ENCODE measurements at regions not wholly inside any gene's neighbourhood (a gene's known extent, or its start where the extent isn't known, plus 50 kb on each side); places are given as distances from the start of the nearest gene placed in this dataset.
A peak's percentile ranks its signal among the peaks of the same experiment; 100 is the strongest.

DNA sequence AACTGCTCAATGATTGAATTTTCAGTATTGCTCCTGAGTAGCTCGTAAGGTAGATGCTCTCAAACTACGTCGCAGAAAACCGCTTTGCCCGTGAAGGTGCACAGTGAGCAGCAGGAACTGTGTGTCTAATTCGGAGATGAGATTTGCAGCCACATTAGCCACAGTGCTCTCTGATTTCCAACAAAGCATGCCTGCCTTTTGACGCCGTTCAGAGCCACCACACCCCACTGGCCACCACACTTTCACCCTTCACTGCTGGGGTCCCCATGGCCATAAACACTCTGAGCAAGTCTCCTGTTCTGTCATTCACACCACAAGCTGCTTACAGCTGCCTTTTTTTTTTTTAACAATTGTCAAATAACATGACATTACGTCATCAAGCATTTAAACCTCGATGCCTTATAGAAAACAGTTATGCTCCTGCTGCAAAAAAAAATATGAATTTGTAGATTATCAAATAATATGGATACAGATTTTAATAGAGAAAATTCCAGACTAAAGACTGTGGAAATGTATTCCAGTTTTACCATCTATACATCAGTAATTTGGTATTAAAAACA is 578.8 kb upstream of the PFKP start:
- DNase-seq = no peak

DNA sequence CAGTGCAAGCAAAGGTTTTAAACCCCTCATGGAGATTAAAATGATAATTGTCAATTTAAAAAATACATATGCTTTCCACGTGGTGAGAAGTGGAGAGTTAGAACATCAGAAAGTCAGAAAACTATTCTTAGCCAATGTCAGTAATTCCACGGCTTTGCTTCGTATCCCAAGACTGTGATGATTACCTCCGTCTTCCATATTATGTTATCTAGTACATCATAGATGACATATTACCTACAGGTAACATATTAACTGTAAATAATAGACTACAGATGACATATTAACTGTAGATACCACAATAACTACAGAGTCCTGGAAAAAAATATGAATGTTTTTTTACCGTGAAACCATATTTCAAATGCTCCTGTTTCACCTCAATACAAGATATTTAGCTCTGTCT is 579.4 kb upstream of the PFKP start:
- DNase-seq = no peak

DNA sequence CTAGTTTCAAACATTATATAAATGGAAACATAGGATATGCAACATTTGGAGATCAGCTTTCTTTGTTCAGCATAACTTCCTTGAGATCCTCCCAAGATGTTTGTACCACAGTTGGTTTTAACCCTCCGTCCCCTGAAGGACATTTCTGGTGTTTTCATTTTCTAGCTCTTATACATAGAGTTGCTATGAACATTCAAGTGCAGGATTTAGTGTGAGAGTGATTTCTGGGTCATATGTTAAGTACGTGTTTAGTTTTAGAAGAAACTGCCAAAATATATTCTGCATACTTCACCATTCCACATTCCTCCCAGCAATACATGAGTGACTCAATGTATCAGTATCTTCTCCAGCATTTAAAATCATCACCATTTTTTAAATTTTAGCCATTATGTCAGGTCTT is 588.7 kb upstream of the PFKP start:
- DNase-seq = no peak

DNA sequence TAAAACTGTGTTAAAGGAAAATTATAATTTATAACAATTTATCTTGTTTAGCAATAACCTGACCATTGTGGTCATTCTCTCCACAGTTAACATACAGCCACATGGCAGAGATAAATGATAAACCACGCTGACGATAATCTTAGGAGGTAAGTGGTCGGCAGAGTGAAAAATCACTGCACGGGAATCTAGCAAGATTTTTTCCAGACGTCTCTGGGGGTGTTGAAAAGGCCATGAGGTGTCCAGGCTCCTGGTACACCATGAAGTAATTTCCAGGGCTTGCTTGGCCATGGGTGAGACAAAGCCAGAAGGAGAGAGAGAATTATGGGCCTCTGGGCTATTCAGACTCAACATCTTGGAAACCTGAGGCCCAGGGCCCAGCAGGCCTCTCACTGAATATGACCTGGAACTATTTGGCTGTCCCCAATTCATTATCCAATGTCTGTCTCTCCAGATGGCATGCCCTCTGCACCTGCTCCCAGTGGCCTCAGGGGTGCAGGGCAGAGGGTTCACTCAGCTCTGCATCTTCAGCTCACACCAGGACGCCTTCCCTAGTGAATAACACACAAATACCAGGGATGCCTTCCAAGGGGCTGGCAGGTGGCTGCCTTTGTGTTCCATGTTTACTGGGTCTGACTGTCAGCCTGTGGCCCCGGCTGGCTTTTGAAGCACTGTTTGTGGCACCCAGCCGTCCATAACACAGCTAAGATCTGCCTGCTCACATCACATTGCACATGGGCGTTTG is 590.4 kb upstream of the PFKP start:
- DNase-seq = peak; percentile 81

DNA sequence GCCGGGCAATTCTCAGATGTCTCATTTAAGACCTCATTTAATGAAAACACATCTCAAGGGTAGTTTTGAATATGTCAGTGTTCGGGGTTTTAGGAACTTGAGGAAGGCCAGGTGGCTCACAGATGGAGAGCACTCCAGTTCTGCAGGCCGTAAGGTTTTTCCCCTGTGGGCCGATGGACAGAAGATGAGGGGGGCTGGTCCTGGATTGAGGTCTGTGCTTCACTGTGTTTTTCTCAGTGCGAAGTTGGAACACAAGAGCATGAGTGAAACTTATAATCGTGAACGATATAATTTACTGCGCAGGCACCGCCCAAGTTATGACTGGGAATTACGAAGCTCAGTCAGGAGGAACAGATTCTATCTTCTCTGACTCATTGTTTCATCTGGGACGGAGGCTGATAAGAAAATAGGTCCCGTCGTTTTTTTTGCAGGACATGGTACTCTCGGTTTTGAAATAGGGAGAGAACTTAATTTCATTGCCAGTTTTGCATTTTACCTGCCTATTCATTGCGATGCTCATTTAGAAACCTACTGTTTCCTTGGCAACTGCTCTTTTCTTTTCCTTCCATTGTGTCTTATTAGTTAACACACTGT is 591.0 kb upstream of the PFKP start:
- DNase-seq = no peak

DNA sequence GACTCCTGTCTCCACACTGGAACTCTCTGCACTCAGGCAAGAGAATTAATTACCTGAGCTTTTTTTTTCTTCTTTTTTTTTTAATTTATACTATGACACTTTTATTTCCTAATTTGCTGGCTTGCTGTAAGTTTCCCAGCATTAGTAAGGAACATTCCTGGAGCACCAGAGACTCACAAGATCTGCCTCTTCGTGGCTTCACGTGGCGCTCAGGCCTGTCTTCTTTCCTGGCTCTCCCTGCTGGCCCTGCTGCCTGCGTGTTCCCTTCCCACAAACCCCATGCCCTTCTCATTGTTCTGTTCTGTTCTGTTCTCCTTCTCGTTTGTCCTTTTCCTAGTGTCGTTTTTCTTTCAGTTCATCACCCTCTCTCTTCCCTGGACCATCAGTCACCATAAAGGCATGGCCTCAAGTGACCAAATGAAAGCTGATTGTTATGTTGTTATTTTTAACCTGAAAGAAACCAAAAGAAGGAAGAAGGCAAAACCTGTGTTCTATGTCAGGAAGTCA is 591.6 kb upstream of the PFKP start:
- no peak for DNase-seq

DNA sequence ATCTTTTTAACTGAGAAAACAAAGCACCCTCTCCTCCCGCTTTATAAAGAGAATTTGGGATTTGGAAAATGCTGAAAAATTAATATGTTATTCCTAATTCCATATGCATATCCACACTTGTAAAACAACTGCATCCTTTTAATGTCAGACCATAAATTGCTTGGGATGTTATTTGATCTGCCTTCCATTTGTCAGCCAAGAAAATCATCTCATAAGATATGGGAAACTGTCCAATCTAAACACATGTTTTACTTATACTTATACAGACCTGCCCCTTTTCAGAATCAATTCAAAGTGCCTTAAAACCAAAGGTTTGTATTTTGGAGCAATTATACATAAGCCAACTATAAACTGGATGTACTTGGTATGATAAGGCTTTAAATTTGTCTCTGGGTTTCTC is 595.5 kb upstream of the PFKP start:
- DNase-seq = no peak

DNA sequence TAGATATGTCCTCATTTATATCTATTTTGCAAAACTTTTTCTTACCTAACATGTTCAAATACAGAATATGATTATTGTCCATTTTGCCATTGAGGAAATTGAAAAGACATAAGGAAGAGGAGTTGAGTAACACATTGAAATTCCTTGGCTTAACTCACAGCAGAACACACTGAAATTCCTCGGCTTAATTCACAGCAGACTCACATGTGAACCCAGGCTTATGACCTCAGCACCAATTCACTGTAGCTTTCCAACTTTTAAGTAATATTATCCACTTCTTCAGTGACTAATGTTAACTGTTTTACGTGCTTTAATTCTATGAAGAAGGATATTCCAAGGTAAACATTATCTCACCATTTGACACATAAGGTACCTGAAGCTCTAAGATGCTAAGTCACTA is 597.5 kb upstream of the PFKP start:
- DNase-seq = no peak

DNA sequence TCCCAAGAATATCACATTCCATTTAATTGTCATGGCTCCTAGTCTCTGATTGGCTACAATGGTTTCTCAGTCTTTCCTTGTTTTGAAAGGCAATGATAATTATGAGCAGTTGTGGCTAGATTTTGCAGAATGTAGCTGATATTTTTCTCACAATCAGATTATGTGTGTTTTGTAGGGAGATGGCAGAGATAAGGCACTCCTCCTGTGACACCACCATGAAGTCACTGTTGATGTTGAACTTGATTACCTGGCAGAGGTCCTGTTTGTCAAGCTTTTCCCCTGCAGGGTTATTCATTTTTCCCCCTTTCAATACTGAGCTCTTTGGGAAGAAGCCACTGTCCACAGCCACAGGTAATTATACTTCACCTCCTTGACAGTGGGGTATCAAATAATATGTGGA is 602.9 kb upstream of the PFKP start:
- no peak for DNase-seq

DNA sequence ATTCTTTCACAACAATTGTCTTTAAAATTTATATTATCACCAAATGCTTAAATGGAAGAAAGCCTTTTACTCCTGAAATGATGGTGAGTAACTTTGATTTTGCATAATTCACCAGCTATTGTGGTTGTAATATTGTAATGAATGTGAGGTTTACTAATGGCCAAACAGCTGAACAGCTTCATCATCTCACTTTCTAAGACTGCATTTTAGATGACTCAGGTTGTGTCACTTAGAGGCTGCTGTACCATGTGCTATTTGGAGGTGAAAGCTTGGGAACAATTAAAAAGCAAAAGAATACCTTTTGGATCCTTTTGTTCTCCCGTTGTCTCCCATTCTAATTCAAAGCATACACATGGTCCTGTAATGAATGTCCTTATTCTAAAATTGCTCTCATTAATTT is 604.0 kb upstream of the PFKP start:
- no peak for DNase-seq

DNA sequence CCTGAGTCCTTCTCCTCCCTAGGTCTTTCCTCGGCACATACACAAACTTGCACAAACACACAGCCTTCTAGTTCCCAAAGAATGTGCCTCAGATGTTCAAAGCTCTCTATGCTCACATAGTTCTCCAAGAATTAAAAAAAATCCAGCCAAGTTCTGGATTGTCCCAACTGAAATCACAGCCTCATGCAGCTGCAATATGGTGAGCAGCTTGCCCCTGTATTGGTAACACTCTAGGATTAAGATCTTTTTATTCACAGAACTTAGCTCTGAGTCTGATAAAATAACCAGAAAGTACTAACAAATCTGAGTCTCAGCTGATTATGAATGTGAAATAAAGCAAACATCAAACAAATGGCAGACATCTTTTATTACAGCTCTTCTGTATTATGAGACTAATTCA is 604.8 kb upstream of the PFKP start:
- DNase-seq = no peak

DNA sequence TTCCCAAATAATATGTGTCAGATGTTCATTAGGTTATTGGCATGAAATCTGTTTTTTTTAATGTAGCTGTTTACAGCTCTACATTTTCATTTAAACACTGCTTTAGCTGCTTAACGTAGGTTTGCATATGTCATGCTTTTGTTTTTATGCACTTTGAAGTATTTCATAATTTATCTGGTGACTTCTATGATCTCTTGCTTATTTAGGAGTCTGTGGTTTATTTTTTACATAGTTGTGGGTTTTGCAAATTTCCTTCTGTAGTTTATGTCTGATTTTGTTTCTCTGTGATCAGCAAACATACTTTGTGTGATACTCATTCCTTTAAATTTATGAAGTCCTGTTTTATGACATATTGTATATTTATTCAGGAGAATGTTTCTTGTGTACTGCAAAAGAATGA is 606.5 kb upstream of the PFKP start:
- DNase-seq = no peak

DNA sequence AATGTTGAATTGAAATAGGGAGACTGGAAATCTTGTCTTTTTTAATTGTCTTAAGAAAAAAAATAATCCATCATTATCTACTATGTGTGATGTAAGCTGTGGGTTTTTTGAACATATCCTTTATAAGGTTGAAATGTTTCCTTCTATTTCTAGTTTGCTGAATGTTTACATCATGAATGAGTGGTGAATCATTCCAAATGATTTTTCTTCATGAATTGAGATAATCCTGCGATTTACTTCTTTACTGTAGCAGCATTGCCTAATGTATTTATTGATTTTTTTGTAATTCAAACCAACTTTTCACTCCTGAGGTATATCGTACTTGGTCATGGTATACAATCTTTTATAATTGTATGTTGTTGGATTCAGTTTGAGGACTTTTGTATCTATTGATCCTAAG is 607.6 kb upstream of the PFKP start:
- DNase-seq = no peak

DNA sequence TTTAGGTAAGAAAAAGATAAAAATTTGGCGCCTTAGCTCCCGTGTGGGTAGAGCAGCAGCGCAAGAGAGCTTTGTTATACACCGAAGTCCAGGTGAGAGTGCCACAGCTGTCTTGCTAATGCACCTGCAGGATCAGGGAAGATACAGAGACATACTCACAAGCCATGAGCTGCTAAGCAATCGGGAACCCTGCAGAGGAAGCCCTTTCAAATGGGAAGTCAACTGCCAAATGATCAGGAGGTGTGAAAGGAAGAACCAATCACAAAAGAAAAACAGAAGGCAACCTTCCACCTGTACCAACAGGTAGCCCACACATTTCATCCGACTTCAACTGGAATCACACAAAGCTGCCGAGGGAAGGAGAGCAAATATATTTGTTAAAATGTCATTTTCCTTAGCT is 610.5 kb upstream of the PFKP start:
- DNase-seq = no peak

DNA sequence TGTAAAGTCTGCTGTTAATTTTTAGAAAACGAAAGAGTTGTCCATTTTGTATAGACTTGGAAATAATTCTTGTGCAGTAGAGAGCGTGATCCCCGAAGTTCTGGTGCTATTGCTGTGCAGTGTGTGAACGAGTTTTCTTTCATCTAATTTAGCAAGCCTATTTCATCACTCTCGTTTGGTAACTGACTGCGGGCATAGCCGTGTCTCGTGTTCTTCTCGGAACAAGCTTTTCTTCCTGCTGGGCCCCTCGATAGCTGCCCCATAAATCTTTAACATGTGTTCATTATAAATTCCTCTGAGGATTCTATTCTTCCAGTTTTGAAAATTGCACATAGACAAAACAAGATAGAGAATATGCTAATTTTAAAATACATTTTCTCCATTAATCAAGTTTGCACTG is 622.0 kb upstream of the PFKP start:
- no peak for DNase-seq

DNA sequence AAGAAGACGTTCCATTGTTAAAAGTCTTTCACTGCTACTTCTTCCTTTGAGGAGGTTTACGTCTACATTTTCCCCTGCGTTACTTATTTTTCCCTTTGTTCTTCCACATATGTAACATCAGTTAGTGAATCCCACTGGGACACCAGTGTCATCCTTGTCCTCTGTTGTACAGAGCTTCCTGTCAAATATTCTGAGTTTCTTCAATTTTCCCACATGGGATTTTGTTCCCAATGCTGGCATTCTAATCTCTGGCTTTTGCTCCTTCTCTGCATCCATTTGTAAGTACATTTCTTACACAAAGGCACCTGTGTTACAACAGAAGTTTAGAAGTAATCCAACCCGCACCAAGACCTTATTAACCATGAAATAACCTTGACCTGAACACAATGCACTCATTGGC is 627.4 kb upstream of the PFKP start:
- DNase-seq = no peak

DNA sequence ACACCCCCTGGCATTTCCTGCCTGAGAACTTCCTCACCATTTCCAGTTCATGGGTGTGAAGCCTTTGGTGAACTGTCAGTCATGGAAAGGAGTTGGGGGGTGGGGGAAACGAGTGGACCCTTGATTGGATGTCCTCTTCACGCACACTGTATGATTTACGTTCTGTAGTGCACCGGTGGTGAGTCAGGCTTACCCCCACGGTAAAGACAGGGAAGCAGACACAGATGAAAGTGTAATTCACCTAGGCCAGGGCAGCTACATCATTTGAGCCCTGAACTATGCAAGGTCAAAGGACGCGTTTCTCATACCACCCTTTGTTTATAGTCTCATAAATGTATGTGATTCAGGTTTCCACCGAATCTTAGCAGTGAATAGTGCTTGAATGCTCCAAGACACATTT is 628.3 kb upstream of the PFKP start:
- no peak for DNase-seq

DNA sequence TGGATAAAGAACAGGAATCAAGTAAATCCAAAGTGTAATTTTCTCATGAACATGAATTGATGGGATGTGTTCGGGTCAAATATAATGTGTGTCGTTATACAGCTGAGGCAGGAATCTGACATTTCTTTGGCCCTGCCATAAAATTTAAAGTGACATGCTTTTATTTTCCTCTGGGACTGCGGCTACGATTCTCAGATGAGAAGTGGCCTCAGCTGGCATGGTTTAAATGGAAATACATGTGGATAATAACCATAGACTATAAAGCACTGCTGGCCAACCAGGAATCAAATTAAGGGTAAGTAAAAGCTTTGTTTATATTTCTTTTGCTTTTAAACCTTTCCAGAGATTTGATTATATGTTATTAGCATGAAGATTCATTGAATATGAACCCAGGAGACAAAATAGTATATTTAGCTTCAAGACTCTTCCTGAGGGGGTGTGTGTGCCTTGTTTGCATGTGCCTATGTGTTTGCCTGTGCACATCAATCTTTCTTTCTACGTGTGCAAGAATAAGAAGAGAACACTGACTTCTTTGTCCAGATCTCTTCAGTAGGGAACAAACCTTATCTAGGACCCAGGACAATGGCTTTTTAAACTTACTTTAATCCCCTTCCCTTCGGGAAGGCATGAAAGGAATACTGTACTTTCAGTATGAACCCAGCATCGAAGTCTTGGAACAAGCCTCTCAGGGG is 629.0 kb upstream of the PFKP start:
- no peak for DNase-seq

DNA sequence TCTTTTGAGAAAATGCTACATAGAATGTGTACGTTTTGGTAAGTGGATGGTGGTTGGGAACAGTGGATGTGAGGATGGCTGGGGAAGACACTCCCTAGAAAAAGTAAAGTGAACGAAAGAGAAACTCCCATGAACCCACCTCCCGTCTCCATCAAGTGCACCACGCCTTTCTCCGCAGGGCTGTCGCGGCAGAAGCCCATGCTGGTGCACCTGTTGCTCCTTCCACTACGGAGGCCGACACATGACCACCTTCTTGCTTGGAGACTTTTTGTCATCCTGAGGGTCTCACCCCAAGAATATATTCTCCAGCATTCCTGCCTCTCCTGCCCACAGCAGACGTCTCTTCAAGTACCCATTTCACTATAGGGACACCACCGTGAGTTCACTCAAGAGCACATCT is 630.4 kb upstream of the PFKP start:
- no peak for DNase-seq

DNA sequence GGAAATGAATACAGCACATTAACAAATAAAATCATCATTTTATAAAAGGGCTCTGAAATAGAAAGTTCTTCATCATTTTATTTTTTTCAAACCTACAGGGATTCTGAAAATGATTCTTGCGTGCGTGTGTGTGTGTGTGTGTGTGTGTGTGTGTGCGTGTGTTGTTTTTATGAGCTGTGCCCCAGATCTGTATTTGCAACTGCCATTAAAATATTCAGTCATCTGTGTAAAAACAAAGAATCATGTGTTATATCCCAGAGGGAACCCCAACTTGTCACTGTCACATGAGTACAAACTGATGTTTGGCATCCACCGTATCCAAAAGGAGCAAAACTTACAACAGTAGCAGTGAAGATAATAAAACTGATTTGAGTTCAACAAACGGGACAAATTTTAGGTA is 635.4 kb upstream of the PFKP start:
- no peak for DNase-seq

DNA sequence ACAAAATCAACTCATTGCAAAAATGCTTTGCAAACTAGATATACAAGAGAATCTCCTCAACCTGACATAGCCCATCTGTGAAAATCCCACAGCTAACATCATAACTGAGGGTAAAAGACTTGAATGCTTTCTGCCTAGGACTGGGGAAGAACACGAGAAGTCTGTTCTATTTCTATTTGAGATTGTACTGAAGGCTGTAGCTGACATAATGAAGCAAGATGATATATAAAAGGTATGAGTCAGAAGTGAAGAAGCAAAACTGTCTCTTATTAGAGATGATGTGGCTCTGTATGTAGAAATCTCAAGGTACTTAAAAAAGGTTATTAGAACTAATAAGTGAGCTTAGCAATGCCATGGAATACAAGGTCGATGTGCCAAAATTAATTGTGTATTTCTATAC is 639.9 kb upstream of the PFKP start:
- DNase-seq = no peak

DNA sequence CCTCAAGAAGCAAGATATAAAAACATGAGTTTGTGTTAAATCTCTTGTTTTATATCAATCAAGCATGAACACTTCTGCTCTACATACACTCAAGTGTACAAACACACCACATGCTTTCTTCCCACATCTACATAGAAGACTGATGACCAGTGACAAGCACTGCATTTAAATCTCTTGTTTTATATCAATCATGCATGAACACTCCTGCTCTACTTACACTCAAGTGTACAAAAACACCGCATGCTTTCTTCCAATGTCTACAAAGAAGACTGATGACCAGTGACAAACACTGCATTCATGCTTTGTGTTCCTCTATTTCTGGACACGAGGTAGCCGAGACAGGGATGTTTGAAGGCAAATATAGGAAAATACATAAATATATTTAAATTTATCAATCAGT is 642.0 kb upstream of the PFKP start:
- DNase-seq = no peak

DNA sequence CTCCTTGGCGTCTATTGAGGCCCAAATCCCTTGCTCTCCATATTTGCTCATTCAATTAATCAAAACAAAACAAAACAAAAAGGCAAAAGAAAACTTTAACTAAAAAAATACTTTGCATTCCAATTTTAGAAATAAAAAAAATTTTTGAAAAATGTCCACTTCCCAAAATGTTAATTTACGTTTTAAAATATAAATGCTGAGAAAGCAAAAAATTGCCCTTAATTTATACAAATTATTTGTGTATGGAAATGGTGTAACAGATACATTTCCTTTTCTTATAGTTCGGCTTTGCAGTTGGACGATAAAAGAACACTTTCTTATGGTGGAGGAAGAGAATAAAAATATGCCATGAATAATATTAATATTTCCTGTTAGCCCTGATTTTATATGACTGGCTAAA is 652.8 kb upstream of the PFKP start:
- no peak for DNase-seq

DNA sequence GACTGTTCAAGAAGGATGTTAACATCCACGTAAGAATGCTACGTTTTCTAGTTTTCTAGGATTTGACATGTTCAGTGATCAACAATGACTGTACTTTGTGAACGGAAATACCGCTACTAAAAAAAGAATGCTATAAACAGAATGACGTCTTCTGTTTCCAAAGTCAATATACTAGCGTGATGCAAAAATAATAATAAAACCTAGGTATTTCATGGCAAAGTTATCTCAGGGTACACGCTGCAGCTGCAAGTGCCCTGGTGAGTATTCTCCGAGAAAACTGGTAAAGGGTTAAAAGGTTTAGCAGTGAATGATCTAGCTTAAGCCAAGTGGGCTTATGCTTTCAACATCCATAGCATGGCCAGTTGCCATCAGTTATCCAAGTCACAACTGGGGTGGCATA is 653.3 kb upstream of the PFKP start:
- no peak for DNase-seq

Data from NCI-H345 (cell line).